ENCODE measurements at regions not wholly inside any gene's neighbourhood (a gene's known extent, or its start where the extent isn't known, plus 50 kb on each side); places are given as distances from the start of the nearest gene placed in this dataset.

DNA sequence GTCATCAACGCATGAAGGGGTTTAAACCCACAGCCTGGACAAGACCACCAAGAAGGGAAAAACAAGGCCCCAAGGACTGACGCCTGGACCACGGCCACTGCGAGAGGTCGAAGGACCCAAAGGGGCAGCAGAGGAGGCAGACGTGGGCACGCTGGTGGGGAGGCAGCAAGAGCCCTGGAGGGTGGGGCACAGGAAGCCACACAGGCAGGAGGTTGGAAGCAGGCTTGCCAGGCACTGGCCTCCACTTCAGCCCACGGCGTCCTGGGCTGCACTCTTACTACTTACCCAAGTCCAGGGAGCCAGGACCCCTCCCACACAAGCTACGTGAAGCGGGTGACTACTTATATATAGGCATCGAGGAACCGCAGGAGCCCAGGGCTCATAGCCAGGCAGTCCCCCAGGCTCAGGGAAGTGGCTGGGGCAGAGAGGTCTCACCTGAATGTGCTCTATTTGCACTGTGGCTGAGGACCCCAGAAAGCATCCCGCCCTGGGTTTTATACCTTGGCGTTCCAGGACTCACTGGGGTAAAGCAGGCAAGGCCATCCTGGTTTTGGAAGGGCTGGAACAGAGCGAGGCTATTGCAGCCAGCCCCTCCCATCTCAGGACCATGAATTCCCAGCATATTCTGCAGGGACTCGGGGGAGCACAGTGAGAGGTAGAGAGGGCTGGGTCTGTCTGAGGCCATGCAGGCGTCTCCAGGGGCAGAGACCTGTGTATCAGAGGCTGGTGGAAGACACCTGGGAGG lies 113.8 kb upstream of the AFDN start:
- Histone ChIP-seq H3K79me2 (replicated peaks; ENCODE audit: insufficient read depth) (no peaks in the 10 kb centered on the region), H3K36me3 (ENCODE audit: insufficient read depth) (no peaks in the 10 kb centered on the region), H4K20me1 (replicated peaks; ENCODE audit: insufficient read depth) (no peaks in the 10 kb centered on the region), H3K27ac (ENCODE audit: low read depth) (no peak overlapping the region), H3K4me2 (no peak overlapping the region), H3K27me3 (ENCODE audit: insufficient read depth) (no peaks in the 10 kb centered on the region), H3K9me2 (ENCODE audit: insufficient read depth) (no peaks in the 10 kb centered on the region; the same call in 1 of the 2 replicates), H3K4me1 (ENCODE audit: insufficient read depth) (peaks cover 10% of the 10 kb centered on the region; the same call in 1 of the 2 replicates), H3K4me3 (no peak overlapping the region), H3F3A (replicated peaks; ENCODE audit: low read depth) (no peaks in the 10 kb centered on the region), H2AFZ (peak overlapping the region; percentile 85; the same call in 1 of the 2 replicates)
- no peaks in the 10 kb centered on the region for H3K36me3 Mint-ChIP-seq (ENCODE audit: low read depth)
- peaks cover 32% of the 10 kb centered on the region for H3K4me1 Mint-ChIP-seq
- no peak for TF ChIP-seq ZNF331 (CRISPR knock-in tag; IDR thresholded peaks at IDR 0.05; ENCODE audit: low read depth)
- TF ChIP-seq POLR2AphosphoS5 (IDR thresholded peaks at IDR 0.05; ENCODE audit: low read depth): no peak
- TF ChIP-seq, protein P1, sequence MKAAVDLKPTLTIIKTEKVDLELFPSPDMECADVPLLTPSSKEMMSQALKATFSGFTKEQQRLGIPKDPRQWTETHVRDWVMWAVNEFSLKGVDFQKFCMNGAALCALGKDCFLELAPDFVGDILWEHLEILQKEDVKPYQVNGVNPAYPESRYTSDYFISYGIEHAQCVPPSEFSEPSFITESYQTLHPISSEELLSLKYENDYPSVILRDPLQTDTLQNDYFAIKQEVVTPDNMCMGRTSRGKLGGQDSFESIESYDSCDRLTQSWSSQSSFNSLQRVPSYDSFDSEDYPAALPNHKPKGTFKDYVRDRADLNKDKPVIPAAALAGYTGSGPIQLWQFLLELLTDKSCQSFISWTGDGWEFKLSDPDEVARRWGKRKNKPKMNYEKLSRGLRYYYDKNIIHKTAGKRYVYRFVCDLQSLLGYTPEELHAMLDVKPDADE (IDR thresholded peaks at IDR 0.05): no peak
- peak; percentile 83 for ATAC-seq
- no peak overlapping the region for H3K4me3 Mint-ChIP-seq
- no peak for DNase-seq (ENCODE audit: low spot score)
- H3K9me3 Mint-ChIP-seq: no peaks in the 10 kb centered on the region
- H3K27me3 Mint-ChIP-seq (ENCODE audit: insufficient read depth, low read depth, poor library complexity): peaks cover 7% of the 10 kb centered on the region
- no peak overlapping the region for H3K27ac Mint-ChIP-seq

GRCh38 chr6:167714152-167714551 lies 112.6 kb upstream of the AFDN start:
- no peak overlapping the region for H3K4me3 ChIP-seq
- DNase-seq (ENCODE audit: low spot score) (no peak), ATAC-seq (no peak; the same call in 2 of the 3 replicates)
- no peak overlapping the region for H3K4me2 ChIP-seq
- no peak overlapping the region for H3K27ac Mint-ChIP-seq
- H3K36me3 ChIP-seq (ENCODE audit: insufficient read depth): no peaks in the 10 kb centered on the region
- no peaks in the 10 kb centered on the region for H3K27me3 ChIP-seq (ENCODE audit: insufficient read depth)
- H3K27me3 Mint-ChIP-seq (ENCODE audit: insufficient read depth, low read depth, poor library complexity): peaks cover 9% of the 10 kb centered on the region
- no peaks in the 10 kb centered on the region; the same call in 1 of the 2 replicates for H3K9me2 ChIP-seq (ENCODE audit: insufficient read depth)
- H3K79me2 ChIP-seq (replicated peaks; ENCODE audit: insufficient read depth): no peaks in the 10 kb centered on the region
- H3K4me1 Mint-ChIP-seq: peaks cover 32% of the 10 kb centered on the region
- H2AFZ ChIP-seq: peak overlapping the region; percentile 85
- no peaks in the 10 kb centered on the region for H3K36me3 Mint-ChIP-seq (ENCODE audit: low read depth)
- no peaks in the 10 kb centered on the region; the same call in 2 of the 3 replicates for H3K9me3 Mint-ChIP-seq
- H3K27ac ChIP-seq (ENCODE audit: low read depth): no peak overlapping the region
- no peaks in the 10 kb centered on the region for H4K20me1 ChIP-seq (replicated peaks; ENCODE audit: insufficient read depth)
- H3F3A ChIP-seq (replicated peaks; ENCODE audit: low read depth): no peaks in the 10 kb centered on the region
- H3K4me1 ChIP-seq (ENCODE audit: insufficient read depth): peaks cover 10% of the 10 kb centered on the region; the same call in 1 of the 2 replicates
- no peak overlapping the region for H3K4me3 Mint-ChIP-seq
- TF ChIP-seq, protein P1 (IDR thresholded peaks at IDR 0.05): no peak
- TF ChIP-seq EZH2phosphoT487 (IDR thresholded peaks at IDR 0.05; ENCODE audit: unreplicated experiment) (no peak), STAT1 (IDR thresholded peaks at IDR 0.05; ENCODE audit: unreplicated experiment) (no peak), EZH2 (IDR thresholded peaks at IDR 0.05; ENCODE audit: low read depth, unreplicated experiment) (no peak), JUNB (IDR thresholded peaks at IDR 0.05; ENCODE audit: unreplicated experiment) (no peak)
- TF ChIP-seq, protein P2, sequence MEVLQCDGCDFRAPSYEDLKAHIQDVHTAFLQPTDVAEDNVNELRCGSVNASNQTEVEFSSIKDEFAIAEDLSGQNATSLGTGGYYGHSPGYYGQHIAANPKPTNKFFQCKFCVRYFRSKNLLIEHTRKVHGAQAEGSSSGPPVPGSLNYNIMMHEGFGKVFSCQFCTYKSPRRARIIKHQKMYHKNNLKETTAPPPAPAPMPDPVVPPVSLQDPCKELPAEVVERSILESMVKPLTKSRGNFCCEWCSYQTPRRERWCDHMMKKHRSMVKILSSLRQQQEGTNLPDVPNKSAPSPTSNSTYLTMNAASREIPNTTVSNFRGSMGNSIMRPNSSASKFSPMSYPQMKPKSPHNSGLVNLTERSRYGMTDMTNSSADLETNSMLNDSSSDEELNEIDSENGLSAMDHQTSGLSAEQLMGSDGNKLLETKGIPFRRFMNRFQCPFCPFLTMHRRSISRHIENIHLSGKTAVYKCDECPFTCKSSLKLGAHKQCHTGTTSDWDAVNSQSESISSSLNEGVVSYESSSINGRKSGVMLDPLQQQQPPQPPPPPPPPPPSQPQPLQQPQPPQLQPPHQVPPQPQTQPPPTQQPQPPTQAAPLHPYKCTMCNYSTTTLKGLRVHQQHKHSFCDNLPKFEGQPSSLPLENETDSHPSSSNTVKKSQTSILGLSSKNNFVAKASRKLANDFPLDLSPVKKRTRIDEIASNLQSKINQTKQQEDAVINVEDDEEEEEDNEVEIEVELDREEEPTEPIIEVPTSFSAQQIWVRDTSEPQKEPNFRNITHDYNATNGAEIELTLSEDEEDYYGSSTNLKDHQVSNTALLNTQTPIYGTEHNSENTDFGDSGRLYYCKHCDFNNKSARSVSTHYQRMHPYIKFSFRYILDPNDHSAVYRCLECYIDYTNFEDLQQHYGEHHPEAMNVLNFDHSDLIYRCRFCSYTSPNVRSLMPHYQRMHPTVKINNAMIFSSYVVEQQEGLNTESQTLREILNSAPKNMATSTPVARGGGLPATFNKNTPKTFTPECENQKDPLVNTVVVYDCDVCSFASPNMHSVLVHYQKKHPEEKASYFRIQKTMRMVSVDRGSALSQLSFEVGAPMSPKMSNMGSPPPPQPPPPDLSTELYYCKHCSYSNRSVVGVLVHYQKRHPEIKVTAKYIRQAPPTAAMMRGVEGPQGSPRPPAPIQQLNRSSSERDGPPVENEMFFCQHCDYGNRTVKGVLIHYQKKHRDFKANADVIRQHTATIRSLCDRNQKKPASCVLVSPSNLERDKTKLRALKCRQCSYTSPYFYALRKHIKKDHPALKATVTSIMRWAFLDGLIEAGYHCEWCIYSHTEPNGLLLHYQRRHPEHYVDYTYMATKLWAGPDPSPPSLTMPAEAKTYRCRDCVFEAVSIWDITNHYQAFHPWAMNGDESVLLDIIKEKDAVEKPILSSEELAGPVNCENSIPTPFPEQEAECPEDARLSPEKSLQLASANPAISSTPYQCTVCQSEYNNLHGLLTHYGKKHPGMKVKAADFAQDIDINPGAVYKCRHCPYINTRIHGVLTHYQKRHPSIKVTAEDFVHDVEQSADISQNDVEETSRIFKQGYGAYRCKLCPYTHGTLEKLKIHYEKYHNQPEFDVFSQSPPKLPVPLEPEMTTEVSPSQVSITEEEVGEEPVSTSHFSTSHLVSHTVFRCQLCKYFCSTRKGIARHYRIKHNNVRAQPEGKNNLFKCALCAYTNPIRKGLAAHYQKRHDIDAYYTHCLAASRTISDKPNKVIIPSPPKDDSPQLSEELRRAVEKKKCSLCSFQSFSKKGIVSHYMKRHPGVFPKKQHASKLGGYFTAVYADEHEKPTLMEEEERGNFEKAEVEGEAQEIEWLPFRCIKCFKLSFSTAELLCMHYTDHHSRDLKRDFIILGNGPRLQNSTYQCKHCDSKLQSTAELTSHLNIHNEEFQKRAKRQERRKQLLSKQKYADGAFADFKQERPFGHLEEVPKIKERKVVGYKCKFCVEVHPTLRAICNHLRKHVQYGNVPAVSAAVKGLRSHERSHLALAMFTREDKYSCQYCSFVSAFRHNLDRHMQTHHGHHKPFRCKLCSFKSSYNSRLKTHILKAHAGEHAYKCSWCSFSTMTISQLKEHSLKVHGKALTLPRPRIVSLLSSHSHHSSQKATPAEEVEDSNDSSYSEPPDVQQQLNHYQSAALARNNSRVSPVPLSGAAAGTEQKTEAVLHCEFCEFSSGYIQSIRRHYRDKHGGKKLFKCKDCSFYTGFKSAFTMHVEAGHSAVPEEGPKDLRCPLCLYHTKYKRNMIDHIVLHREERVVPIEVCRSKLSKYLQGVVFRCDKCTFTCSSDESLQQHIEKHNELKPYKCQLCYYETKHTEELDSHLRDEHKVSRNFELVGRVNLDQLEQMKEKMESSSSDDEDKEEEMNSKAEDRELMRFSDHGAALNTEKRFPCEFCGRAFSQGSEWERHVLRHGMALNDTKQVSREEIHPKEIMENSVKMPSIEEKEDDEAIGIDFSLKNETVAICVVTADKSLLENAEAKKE (CRISPR knock-in tag; IDR thresholded peaks at IDR 0.05): no peak
- TF ChIP-seq, protein P3, sequence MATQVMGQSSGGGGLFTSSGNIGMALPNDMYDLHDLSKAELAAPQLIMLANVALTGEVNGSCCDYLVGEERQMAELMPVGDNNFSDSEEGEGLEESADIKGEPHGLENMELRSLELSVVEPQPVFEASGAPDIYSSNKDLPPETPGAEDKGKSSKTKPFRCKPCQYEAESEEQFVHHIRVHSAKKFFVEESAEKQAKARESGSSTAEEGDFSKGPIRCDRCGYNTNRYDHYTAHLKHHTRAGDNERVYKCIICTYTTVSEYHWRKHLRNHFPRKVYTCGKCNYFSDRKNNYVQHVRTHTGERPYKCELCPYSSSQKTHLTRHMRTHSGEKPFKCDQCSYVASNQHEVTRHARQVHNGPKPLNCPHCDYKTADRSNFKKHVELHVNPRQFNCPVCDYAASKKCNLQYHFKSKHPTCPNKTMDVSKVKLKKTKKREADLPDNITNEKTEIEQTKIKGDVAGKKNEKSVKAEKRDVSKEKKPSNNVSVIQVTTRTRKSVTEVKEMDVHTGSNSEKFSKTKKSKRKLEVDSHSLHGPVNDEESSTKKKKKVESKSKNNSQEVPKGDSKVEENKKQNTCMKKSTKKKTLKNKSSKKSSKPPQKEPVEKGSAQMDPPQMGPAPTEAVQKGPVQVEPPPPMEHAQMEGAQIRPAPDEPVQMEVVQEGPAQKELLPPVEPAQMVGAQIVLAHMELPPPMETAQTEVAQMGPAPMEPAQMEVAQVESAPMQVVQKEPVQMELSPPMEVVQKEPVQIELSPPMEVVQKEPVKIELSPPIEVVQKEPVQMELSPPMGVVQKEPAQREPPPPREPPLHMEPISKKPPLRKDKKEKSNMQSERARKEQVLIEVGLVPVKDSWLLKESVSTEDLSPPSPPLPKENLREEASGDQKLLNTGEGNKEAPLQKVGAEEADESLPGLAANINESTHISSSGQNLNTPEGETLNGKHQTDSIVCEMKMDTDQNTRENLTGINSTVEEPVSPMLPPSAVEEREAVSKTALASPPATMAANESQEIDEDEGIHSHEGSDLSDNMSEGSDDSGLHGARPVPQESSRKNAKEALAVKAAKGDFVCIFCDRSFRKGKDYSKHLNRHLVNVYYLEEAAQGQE (IDR thresholded peaks at IDR 0.05; ENCODE audit: unreplicated experiment): no peak
